Pancreas (tissue), 10 donors: ENCODE measurements at regions not wholly inside any gene's neighbourhood (a gene's known extent, or its start where the extent isn't known, plus 50 kb on each side); places are given as distances from the start of the nearest gene placed in this dataset.
"Not testable (repeated sequence)": the region's sequence is repeated elsewhere in the genome, so short reads cannot be mapped to it uniquely, and the experiment has no call there.

ENCODE experiments used
- ATAC-seq, 4 donors: fragments of 200-7000 bp; cut with Tn5 transposase; one replicate each; pipeline versions ENCODE4 v1.8.0 to v1.9.1; 2020; ENCODE audit warnings: mild to moderate bottlenecking in 4 of 4, moderate library complexity in 4 of 4
- DNase-seq, 6 donors: peaks; one replicate each; pipeline ENCODE4 v3.0.0-alpha.2; 2020
- FAIRE-seq: peaks from 2 replicates; lab custom pipeline; 2012; peaks lifted over from hg19 to GRCh38; lab: Jason Lieb, UNC
- H3K27ac ChIP-seq, 4 donors: fragments of 200-600 bp; sonication (generic); 1 replicate in 3 of 4; 2 replicates in 1 of 4; pipeline versions ENCODE4 v1.5.0 to v1.8.0; 2020
- H3K27me3 ChIP-seq, 4 donors: fragments of 200-600 bp; one replicate each; pipeline ENCODE4 v1.8.0; 2021
- H3K36me3 ChIP-seq, 3 donors: fragments of 200-600 bp; sonication (generic) in 1 of 3; one replicate each; pipeline versions ENCODE4 v1.5.0 to v1.8.0; 2020 to 2021
- H3K4me1 ChIP-seq, 3 donors: fragments of 200-600 bp; one replicate each; pipeline ENCODE4 v1.8.0; 2021
- H3K4me3 ChIP-seq, 4 donors: fragments of 200-600 bp; sonication (generic) in 2 of 4; one replicate each; pipeline versions ENCODE4 v1.5.0 to v1.8.0; 2020 to 2021
- H3K9me3 ChIP-seq, 4 donors: fragments of 200-600 bp; one replicate each; pipeline ENCODE4 v1.8.0; 2021
- CTCF ChIP-seq, 4 donors: fragments of 200-600 bp; sonication (generic) in 3 of 4; IDR thresholded peaks; one replicate each; pipeline versions ENCODE4 v1.5.0 to v1.8.0; 2021; ENCODE audit warnings: antibody characterized with exemption in 4 of 4
- WGBS, 2 donors: extraction: QIAGEN DNeasy Blood & Tissue Kit; methylation state at CpG; one replicate each; pipeline ENCODE4 v1.1.7; 2013; 5-methylcytosine and 5-hydroxymethylcytosine counted together
- intact Hi-C, 3 donors: fragments of 100-400 bp; cut with DNase I; formaldehyde crosslinking; loops; one replicate each; pipeline versions ENCODE4 v1.11.1 to v1.14.2; 2022
- donor health status: healthy with polysubstance abuse.
- donor health status: DM: no; HTN: no; CAD: no; lungs with moderate emphysema.
- donor health status: DM: no; HTN: no; CAD: no.
- donor health status: control.
- donor health status: control.
- donor health status: Bipolar disorder and iron deficiency.
- donor health status: DM: yes; HTN: yes; CAD: no.
- donor health status: DM: no; HTN: no; CAD: no.
- donor health status: DM: no; HTN: no; CAD: no.
- donor health status: DM: yes; HTN: yes; CAD: no.

- Histone ChIP-seq H3K36me3 (no peaks in the 10 kb centered on the region), H3K9me3 (no peaks in the 10 kb centered on the region), H3K27ac (no peak overlapping the region), H3K4me1 (no peaks in the 10 kb centered on the region), H3K4me3 (no peak overlapping the region), H3K27me3 (peaks cover 0 to 8% (median 2%) of the 10 kb centered on the region in 4 donors)
- intact Hi-C loops = no loop called here
- TF ChIP-seq CTCF (IDR thresholded peaks at IDR 0.05) = no peak
- ATAC-seq = no peak
- no peak for DNase-seq
- WGBS, 2 donors = 44 to 65% methylated on average over 6 of the region's 6 CpGs
- no peak for FAIRE-seq
These were observed 84.5 kb upstream of the TOX2 start for GRCh38 chr20:43829951-43830690.

DNA sequence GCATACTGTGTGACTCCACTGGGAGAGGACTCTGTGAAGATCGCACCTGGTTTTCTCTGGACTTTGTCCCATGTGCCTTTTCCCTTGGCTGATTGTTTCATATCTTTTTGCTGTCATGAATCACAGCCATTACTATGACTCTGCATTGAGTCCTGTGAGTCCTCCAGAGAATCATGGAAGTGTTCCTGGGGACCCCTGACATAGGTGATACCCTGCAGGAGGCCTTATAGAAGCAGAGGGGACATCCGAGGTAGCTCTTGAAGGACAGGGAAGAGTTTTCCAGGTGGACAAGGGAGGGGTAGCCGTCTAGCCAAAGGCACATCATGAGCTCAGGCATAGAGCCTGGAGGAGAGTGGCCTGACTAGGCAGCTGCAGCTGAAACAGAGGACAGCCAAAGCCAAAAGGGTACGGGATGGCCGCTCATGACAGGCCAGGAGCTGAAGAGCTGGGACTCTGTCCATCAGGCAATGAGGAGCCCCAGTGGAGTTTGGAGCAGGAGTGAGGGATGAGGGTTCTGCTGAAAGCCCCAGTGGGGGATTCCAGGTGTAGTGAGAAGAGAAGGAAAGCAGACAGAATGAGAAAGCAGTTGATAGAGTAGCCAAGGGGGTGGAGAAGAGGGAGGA is 86.6 kb upstream of the TOX2 start:
- no peak for TF ChIP-seq CTCF (IDR thresholded peaks at IDR 0.05)
- ATAC-seq (no peak), FAIRE-seq (no peak), DNase-seq (no peak)
- H3K27me3 ChIP-seq = peaks cover 0 to 13% (median 2%) of the 10 kb centered on the region in 4 donors
- no peak overlapping the region for H3K27ac ChIP-seq
- H3K4me1 ChIP-seq = no peaks in the 10 kb centered on the region
- H3K4me3 ChIP-seq = no peak overlapping the region
- H3K9me3 ChIP-seq = no peaks in the 10 kb centered on the region
- 38 to 52% methylated on average over 5 of the region's 5 CpGs for WGBS, 2 donors
- H3K36me3 ChIP-seq = no peaks in the 10 kb centered on the region
- intact Hi-C loops = no loop called here

- H3K27me3 ChIP-seq = peaks cover 0 to 13% (median 2%) of the 10 kb centered on the region in 4 donors
- FAIRE-seq, H3K4me1 ChIP-seq, H3K27ac ChIP-seq, H3K9me3 ChIP-seq, H3K36me3 ChIP-seq, ATAC-seq, H3K4me3 ChIP-seq, DNase-seq, intact Hi-C loops: not testable (repeated sequence)
- WGBS, 2 donors = 67 to 70% methylated on average over 5 of the region's 5 CpGs
These were observed 87.7 kb upstream of the TOX2 start for GRCh38 chr20:43826943-43827342.

- no peak overlapping the region for H3K4me3 ChIP-seq
- no peak overlapping the region for H3K27ac ChIP-seq
- WGBS, 2 donors = 62 to 64% methylated on average over 8 of the region's 8 CpGs
- no peaks in the 10 kb centered on the region for H3K36me3 ChIP-seq
- TF ChIP-seq CTCF (IDR thresholded peaks at IDR 0.05) = no peak
- FAIRE-seq (no peak), DNase-seq (no peak), ATAC-seq (no peak)
- intact Hi-C loops = no loop called here
- H3K27me3 ChIP-seq = peaks cover 0 to 13% (median 2%) of the 10 kb centered on the region in 4 donors
- H3K4me1 ChIP-seq = no peaks in the 10 kb centered on the region
- H3K9me3 ChIP-seq = no peaks in the 10 kb centered on the region
These were observed 89.1 kb upstream of the TOX2 start for GRCh38 chr20:43825581-43825980.

DNA sequence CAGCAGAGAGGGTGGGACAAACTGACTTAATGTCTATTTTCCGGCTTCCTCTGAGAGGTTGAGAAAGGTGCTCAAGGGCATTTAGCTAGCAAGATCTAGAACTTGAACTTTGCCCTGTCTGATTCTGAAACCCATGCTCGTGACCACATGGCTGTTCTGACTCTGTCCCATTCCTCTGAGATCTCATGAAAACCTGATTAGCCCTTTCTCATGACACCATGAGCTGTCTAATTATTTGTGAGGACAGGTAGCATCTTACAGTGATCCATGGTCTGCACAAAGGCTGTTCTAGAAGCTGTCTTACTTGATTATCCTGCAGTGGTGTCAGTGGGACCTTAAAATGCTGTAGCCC is 89.6 kb upstream of the TOX2 start:
- no peak overlapping the region for H3K27ac ChIP-seq
- H3K4me3 ChIP-seq = no peak overlapping the region
- H3K4me1 ChIP-seq = no peaks in the 10 kb centered on the region
- ATAC-seq (no peak), DNase-seq (no peak), FAIRE-seq (no peak)
- intact Hi-C loops = no loop called here
- no peaks in the 10 kb centered on the region for H3K9me3 ChIP-seq
- H3K27me3 ChIP-seq = peaks cover 0 to 13% (median 2%) of the 10 kb centered on the region in 4 donors
- WGBS, 2 donors = 23 to 30% methylated on average over 2 of the region's 2 CpGs
- no peak for TF ChIP-seq CTCF (IDR thresholded peaks at IDR 0.05)
- no peaks in the 10 kb centered on the region for H3K36me3 ChIP-seq
